Stimulated activated naive CD4-positive, alpha-beta T cell (primary cell): ENCODE measurements at regions not wholly inside any gene's neighbourhood (a gene's known extent, or its start where the extent isn't known, plus 50 kb on each side); places are given as distances from the start of the nearest gene placed in this dataset.

Experiments used
- DNase-seq, 6 experiments: peaks; one replicate each; lab custom pipeline; 2025; lab: John Stamatoyannopoulos, UW

- DNase-seq = no peak
Observed at GRCh38 chr13:48146122-48146521, 51.2 kb upstream of the MED4 start.
